GM21737 (cell line): ENCODE measurements at regions not wholly inside any gene's neighbourhood (a gene's known extent, or its start where the extent isn't known, plus 50 kb on each side); places are given as distances from the start of the nearest gene placed in this dataset.

Experiments used
- ATAC-seq: cut with Tn5 transposase; IDR thresholded peaks from one replicate; pipeline ENCODE4 v1.9.1; 2021; ENCODE audit warnings: mild to moderate bottlenecking, moderate library complexity; ENCODE audit not compliant: unreplicated experiment

DNA sequence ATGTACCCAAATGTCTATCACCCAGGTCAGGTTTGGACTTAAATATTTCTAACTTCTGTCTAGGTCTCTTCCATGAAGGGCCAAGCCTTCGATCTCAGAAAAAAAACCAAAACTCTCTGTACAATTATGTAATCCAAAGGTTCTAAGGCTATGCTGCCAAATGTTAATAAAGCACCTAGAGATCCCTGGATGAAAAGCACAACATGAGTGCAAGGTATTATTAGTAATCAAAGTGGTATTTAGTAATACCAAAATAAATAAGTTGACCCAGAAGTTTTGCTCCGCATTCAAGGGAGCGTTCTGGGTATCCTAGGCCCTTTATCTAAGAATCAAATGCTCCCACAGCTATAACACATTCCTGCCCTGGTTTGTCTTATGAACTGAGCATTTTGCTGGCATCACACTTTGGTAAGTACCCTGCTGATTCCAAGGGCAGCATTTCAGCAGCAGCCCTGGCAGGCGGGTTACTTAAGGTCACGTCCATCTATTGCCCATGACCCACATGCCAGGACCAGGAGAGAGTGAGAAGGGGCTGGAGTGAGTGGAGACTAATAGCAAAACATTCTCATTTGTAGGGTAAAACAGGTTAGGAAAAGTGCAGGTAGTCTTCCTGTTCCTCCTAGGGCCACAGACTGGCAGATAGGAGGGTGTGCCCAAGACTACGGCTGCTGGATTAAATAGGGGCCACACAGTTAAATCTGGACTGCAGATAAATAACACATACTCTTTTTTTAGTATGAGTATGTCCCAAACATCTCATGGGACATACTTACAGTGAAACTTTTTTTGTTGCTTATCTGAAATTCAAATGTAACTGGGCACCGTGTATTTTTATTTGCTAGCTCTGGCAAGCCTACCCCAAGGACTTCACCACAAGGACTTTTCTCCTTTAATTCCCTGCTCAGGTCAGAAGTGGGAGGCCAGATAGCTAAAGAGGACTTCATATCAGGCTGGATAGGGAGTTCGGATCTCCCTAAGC is 76.0 kb upstream of the SNRK start:
- no peak for ATAC-seq

DNA sequence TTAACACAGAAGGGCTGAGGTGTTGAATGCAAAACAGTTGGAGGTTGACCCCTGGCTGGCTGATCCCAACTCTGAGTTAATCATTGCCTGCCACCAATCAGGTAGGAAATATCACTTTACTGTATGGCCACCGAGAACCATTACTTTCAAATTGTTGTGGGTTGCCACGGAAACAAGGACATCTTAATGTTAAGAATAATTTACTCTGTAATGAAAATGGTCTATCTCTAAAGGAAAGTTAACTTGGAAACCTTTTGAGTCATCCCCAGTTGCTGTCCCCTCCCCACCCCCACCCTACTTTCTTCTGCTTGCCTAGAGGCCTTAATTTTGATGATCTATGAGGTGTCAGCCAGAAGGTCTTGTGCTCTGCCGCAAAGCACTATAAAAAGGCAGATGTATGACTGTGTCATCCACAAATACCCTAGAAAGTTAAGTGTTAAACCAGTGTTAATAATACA is 78.7 kb upstream of the SNRK start:
- no peak for ATAC-seq

DNA sequence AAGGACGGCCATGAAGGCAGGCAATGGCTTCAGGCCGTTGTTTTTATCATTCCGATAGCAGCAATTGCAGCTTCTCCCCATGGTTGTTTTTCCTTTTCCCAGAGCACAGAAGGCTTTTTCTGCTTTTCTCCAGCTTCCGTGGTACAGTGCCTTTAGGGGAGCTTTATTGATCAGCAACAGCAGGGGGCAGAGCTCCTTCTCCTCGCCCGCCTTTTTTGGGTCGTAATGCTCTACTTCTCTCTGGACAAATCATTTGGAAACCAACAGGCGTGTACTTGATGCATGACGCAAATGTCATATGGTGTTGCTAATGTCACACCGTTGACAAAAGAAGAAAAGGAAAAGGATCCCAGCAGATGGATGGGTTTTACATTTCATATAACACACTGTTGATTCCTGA is 79.7 kb upstream of the SNRK start:
- ATAC-seq: no peak

- ATAC-seq: no peak
Observed at GRCh38 chr3:43206105-43206504, 80.2 kb upstream of the SNRK start.

- ATAC-seq: no peak
Observed at GRCh38 chr3:43203022-43203421, 83.3 kb upstream of the SNRK start.

DNA sequence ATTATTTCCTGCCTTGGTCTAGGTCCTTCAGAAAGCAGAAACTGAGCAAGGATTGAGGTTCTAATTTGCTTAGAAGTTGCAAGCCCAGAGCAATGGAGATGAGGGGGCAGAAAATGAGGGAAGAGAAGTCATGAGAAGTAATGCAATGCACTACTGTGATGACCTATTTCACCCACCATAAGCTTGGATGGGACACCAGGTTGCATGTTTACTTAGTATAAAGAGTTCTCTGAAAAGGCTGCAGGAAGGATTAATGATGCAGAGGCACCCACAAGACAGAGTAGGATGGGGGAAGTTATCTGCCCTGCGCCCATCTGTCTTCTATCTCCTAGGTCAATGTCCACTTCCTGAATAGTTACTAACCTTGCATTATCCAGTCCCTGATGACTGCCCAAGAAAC is 84.8 kb upstream of the SNRK start:
- ATAC-seq: no peak

- ATAC-seq: no peak
Observed at GRCh38 chr3:43199645-43200306, 86.6 kb upstream of the SNRK start.

DNA sequence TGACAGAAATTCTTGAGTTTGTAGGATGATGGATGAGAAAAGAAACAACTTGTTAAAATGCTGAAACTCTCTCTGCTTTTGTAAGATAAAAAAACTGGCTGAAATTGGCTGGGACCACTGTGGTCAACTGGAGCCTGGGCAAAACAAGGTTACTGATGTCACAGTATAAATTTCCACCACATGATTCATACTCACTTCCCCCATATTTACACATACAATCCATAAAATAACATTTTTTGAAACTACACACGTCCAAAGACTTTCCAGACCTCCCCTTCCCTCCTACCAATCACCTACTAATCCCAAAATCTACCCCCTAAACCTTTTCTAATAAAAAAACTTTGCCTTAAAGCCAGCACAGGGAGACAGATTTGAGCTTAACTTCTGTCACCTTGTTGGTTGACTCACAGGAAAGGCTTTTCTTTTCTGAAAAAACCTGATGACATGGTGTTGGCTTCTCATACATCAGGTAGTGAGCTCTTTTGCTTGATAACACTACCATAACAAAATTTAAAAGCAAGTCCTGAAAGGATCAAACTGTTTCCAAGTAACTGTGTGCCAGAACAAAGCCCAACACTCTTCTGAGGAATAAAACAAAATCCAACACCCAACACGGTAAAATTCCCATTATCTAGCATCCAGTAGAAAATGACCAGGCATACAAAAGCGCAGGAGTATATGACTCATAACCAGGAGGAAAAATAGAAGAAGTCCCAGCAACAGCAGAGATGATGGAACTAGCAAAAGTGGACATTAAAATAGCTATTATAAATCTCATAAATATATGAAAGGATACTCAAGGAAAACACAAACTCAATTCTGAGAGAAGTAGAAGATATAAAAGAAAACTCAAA is 87.3 kb upstream of the SNRK start:
- ATAC-seq: no peak

DNA sequence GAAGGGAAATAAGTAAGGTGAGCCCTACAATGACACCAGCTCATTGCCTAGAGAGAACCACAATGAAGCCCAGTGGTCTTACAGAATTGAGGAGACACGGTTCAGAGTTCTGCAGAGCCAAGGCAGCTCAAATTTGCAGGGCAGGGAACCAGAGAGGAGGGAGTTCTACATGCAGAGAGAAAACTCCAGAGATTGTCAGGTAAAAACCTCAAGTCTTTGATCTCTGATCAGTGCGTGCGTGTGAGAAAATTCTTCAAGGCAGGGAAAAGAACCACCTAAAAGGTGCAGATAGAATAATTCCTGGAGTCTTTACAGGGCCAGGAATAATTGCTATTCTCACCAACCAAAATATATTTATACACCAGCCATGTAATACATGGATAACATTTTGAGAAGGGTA is 88.0 kb upstream of the SNRK start:
- ATAC-seq: no peak

DNA sequence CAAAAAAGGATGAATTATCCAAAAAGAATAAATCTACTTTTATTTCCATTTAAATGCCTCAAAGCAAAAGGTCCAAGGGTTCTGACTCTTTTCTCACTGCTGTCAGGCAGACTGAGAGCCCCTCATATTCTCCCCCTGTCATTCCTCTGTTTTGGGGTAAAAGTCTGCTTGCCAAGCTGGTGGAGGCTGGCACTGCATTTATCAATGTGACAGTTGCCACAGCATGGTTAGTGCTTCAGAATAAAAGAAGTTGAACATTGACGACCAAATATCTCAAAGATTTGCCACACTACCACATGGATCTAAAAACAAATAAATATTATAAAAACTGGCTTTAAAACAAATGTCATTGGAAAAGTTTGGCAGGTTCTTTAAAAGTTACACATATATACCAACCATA is 89.2 kb upstream of the SNRK start:
- no peak for ATAC-seq

GRCh38 chr3:43196721-43197120 is 89.6 kb upstream of the SNRK start:
- ATAC-seq: no peak

DNA sequence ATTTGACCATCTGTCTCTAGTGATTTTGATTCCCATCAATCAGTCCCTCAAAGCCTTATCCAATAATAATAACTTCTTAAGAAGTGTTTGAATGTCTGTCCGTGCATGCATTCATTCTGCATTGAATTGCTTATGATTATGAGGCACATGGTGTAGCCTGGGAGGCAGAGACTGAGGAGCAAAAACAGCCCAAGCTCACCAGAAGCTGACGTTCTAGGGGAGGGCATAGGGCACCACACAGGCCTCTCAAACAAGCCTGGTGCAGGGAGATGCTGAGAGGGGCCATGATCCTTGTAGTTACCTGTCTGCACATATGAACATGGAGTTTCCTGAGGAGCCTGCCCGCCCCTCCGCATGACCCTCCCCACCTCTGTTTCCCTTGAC is 89.2 kb upstream of the POMGNT2 start:
- no peak for ATAC-seq

GRCh38 chr3:43194490-43195114 is 88.7 kb upstream of the POMGNT2 start:
- no peak for ATAC-seq

- ATAC-seq: no peak
Observed at GRCh38 chr3:43194069-43194468, 88.2 kb upstream of the POMGNT2 start.

DNA sequence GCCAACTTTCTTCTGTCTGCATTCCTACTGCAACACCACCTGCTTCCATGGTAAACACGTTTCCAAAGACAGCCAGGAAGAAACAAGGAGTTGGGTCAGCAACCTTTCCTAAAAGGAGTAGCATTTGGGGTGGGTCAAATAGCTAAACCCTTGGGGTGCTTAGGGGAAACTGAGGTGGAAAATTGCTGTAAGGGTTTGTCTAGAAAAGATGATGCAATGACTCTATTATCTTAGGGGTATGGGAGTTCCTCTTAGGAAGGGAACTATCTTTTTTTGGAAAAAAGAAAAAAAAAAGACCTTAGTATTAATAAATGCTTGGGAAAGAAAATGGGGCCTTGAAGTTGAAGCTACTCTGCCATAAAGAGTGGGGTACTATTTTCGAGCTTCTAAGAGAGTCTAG is 86.1 kb upstream of the POMGNT2 start:
- ATAC-seq: no peak

DNA sequence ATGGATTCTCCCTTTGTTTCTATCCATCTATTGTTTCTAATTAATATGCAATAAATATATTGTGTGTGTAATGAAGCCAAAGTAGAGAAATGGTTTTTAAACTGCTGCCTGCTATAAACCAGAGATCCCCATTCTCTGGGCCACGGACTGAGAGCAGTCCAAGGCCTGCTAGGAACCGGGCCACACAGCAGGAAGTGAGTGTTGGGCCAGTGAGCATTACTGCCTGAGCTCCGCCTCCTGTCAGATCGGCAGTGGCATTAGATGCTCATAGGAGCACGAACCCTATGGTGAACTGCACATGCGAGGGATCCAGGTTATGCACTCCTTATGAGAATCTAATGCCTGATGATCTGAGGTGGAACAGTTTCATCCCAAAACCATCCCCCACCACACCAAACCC is 85.2 kb upstream of the POMGNT2 start:
- no peak for ATAC-seq

DNA sequence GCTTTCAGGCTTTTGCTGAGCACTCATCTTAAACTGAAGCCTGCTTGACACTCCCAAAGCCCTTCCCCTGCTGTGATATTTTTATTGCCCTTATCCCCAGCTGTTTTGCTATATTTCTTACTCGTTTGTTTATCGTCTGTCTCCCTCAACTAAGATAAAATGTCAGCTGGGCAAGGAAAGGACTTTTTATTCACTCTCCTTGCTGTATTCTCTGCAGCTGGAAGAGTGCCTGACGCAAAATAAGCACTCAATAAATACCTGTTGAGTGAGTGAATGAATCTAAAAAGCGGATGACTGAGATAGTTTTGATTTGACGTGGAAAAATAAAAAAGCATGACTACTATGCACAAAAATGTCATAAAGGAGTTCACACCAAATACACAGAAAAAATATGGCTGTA is 84.8 kb upstream of the POMGNT2 start:
- no peak for ATAC-seq

GRCh38 chr3:43187836-43188479 is 82.1 kb upstream of the POMGNT2 start:
- ATAC-seq: no peak

DNA sequence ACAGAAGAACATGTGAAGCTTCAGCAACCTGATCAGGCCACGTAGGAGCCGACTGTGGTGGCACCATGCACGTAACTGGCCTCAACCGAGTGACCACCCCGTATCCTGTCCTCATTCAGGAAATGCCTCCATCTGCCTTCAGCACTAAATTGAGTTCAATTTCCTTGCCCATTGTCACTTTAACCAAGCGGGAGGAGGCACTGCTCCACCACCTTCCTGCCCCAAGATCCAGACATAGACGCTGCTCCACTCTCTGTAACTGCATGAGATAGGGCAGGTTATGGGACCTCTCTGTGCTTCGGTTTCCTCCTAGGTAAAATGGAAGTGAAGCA is 80.1 kb upstream of the POMGNT2 start:
- no peak for ATAC-seq

GRCh38 chr3:43185274-43185982 is 79.5 kb upstream of the POMGNT2 start:
- no peak for ATAC-seq
